WTC11 (cell line): ENCODE measurements at regions not wholly inside any gene's neighbourhood (a gene's known extent, or its start where the extent isn't known, plus 50 kb on each side); places are given as distances from the start of the nearest gene placed in this dataset.

ENCODE experiments used
- ATAC-seq: fragments of 200-7000 bp; cut with Tn5 transposase; 2 replicates; pipeline ENCODE4 v1.10.0; 2021; ENCODE audit warnings: mild to moderate bottlenecking, moderate library complexity
- CTCF ChIA-PET: fragments of 300-600 bp; sonication (Branson Sonifier 250); formaldehyde crosslinking; loops from one replicate; lab custom pipeline; 2021; ENCODE audit warnings: antibody characterized with exemption; lab: Charles Lee
- POLR2A ChIA-PET: fragments of 350-600 bp; sonication (Branson Sonifier 250); formaldehyde crosslinking; loops from one replicate; lab custom pipeline; 2021; ENCODE audit warnings: antibody characterized with exemption; lab: Charles Lee
- DNase-seq: peaks from one replicate; pipeline ENCODE4 v3.0.0; 2021; ENCODE audit warnings: low spot score
- H3K27ac Mint-ChIP-seq: 2 replicates; pipeline ENCODE4 v1.8.0; 2021; ENCODE audit warnings: mixed read lengths
- H3K27me3 Mint-ChIP-seq: 2 replicates; pipeline ENCODE4 v1.8.0; 2021; ENCODE audit warnings: low read depth, mild to moderate bottlenecking, moderate library complexity, mixed read lengths
- H3K36me3 Mint-ChIP-seq: 2 replicates; pipeline ENCODE4 v1.8.0; 2021; ENCODE audit warnings: mixed read lengths
- H3K4me1 Mint-ChIP-seq: 2 replicates; pipeline ENCODE4 v1.8.0; 2022; ENCODE audit warnings: mixed read lengths
- H3K4me3 Mint-ChIP-seq: 2 replicates; pipeline ENCODE4 v1.8.0; 2021; ENCODE audit warnings: mild to moderate bottlenecking, moderate library complexity, mixed read lengths
- H3K9me3 Mint-ChIP-seq: 2 replicates; pipeline ENCODE4 v1.8.0; 2021; ENCODE audit warnings: mixed read lengths
- ATF1 ChIP-seq: sonication (generic); formaldehyde crosslinking; IDR thresholded peaks from 2 replicates; pipeline ENCODE4 v1.8.1; 2023; ENCODE audit warnings: mild to moderate bottlenecking, moderate library complexity, missing genetic modification reagents
- CBFB ChIP-seq: sonication (generic); formaldehyde crosslinking; IDR thresholded peaks from 2 replicates; pipeline ENCODE4 v1.8.1; 2022; ENCODE audit warnings: mild to moderate bottlenecking, low read depth, missing genetic modification reagents
- CREM ChIP-seq: sonication (generic); formaldehyde crosslinking; IDR thresholded peaks from 2 replicates; pipeline ENCODE4 v1.8.1; 2022; ENCODE audit warnings: mild to moderate bottlenecking, missing genetic modification reagents, moderate library complexity
- E2F1 ChIP-seq: sonication (generic); formaldehyde crosslinking; IDR thresholded peaks from 2 replicates; pipeline ENCODE4 v1.8.0; 2022; ENCODE audit warnings: mild to moderate bottlenecking, missing genetic modification reagents
- EMX1 ChIP-seq: fragments of 250-450 bp; sonication (Bioruptor Pico); IDR thresholded peaks from 2 replicates; pipeline ENCODE4 v1.8.0; 2021; ENCODE audit warnings: mild to moderate bottlenecking
- ETV6 ChIP-seq: sonication (generic); formaldehyde crosslinking; IDR thresholded peaks from 2 replicates; pipeline ENCODE4 v1.8.1; 2022; ENCODE audit warnings: mild to moderate bottlenecking, missing genetic modification reagents
- FOXP1 ChIP-seq: sonication (generic); formaldehyde crosslinking; IDR thresholded peaks from 2 replicates; pipeline ENCODE4 v1.8.0; 2022; ENCODE audit warnings: missing genetic modification reagents, mild to moderate bottlenecking, moderate library complexity, borderline replicate concordance
- GTF2I ChIP-seq: fragments of 250-450 bp; sonication (Bioruptor Pico); conservative IDR thresholded peaks from 2 replicates; pipeline ENCODE4 v1.4.0; 2021; ENCODE audit warnings: mild to moderate bottlenecking
- HMGA2 ChIP-seq: fragments of 250-450 bp; sonication (Bioruptor Pico); IDR thresholded peaks from 2 replicates; pipeline ENCODE4 v1.4.0; 2021; ENCODE audit warnings: mild to moderate bottlenecking, moderate library complexity
- HMGXB4 ChIP-seq: sonication (generic); formaldehyde crosslinking; IDR thresholded peaks from 2 replicates; pipeline ENCODE4 v1.8.1; 2023; ENCODE audit warnings: mild to moderate bottlenecking, moderate library complexity, missing genetic modification reagents
- NFATC4 ChIP-seq: fragments of 250-450 bp; sonication (Bioruptor Pico); IDR thresholded peaks from 2 replicates; pipeline ENCODE4 v1.9.0; 2021; ENCODE audit warnings: mild to moderate bottlenecking
- PRDM15 ChIP-seq: sonication (generic); formaldehyde crosslinking; IDR thresholded peaks from 2 replicates; pipeline ENCODE4 v1.8.0; 2022; ENCODE audit warnings: missing genetic modification reagents
- PRRX2 ChIP-seq: fragments of 250-450 bp; sonication (Bioruptor Pico); IDR thresholded peaks from 2 replicates; pipeline ENCODE4 v1.8.0; 2021; ENCODE audit warnings: mild to moderate bottlenecking
- RELA ChIP-seq: sonication (generic); formaldehyde crosslinking; IDR thresholded peaks from 2 replicates; pipeline ENCODE4 v1.8.1; 2022; ENCODE audit warnings: missing genetic modification reagents, mild to moderate bottlenecking, borderline replicate concordance
- SMAD3 ChIP-seq: sonication (generic); formaldehyde crosslinking; IDR thresholded peaks from 2 replicates; pipeline ENCODE4 v1.8.0; 2022; ENCODE audit warnings: missing genetic modification reagents, mild to moderate bottlenecking, borderline replicate concordance
- SMAD4 ChIP-seq: sonication (generic); formaldehyde crosslinking; IDR thresholded peaks from 2 replicates; pipeline ENCODE4 v1.8.0; 2022; ENCODE audit warnings: mild to moderate bottlenecking, missing genetic modification reagents
- SOX15 ChIP-seq: fragments of 250-450 bp; sonication (Bioruptor Pico); IDR thresholded peaks from 2 replicates; pipeline ENCODE4 v1.9.0; 2021; ENCODE audit warnings: mild to moderate bottlenecking
- TCF7 ChIP-seq: sonication (generic); formaldehyde crosslinking; IDR thresholded peaks from 2 replicates; pipeline ENCODE4 v1.8.0; 2022; ENCODE audit warnings: mild to moderate bottlenecking, low read depth, missing genetic modification reagents, moderate library complexity
- TEAD4 ChIP-seq: sonication (generic); formaldehyde crosslinking; IDR thresholded peaks from 2 replicates; pipeline ENCODE4 v1.8.0; 2022; ENCODE audit warnings: mild to moderate bottlenecking, missing genetic modification reagents
- TP53 ChIP-seq: sonication (generic); formaldehyde crosslinking; IDR thresholded peaks from 2 replicates; pipeline ENCODE4 v1.8.1; 2023; ENCODE audit warnings: mild to moderate bottlenecking, missing genetic modification reagents
- ZNF219 ChIP-seq: sonication (generic); formaldehyde crosslinking; IDR thresholded peaks from 2 replicates; pipeline ENCODE4 v1.8.0; 2023; ENCODE audit warnings: missing genetic modification reagents, mild to moderate bottlenecking, borderline replicate concordance
- ZNF281 ChIP-seq: sonication (generic); formaldehyde crosslinking; IDR thresholded peaks from 2 replicates; pipeline ENCODE4 v1.8.0; 2023; ENCODE audit warnings: mild to moderate bottlenecking, missing genetic modification reagents
- ZNF317 ChIP-seq: sonication (generic); formaldehyde crosslinking; IDR thresholded peaks from 2 replicates; pipeline ENCODE4 v1.8.1; 2023; ENCODE audit warnings: low read depth, mild to moderate bottlenecking, moderate library complexity, missing genetic modification reagents, borderline replicate concordance
- ZNF425 ChIP-seq: fragments of 250-450 bp; sonication (Bioruptor Pico); conservative IDR thresholded peaks from 2 replicates; pipeline ENCODE4 v1.9.0; 2021; ENCODE audit warnings: mild to moderate bottlenecking

GRCh38 chr4:123020285-123020684, 97.9 kb upstream of the NUDT6 start:
- Mint-ChIP-seq H3K4me3 (no peak overlapping the region), H3K36me3 (peaks cover 25% of the 10 kb centered on the region), H3K4me1 (peaks cover 12% of the 10 kb centered on the region), H3K27ac (no peak overlapping the region), H3K27me3 (no peaks in the 10 kb centered on the region), H3K9me3 (no peaks in the 10 kb centered on the region)
- CTCF ChIA-PET, result no interaction called here
- no peak for DNase-seq
- TF ChIP-seq ZNF219 (CRISPR knock-in tag) (no peak), GTF2I (no peak), ATF1 (CRISPR knock-in tag) (no peak), CREM (CRISPR knock-in tag) (no peak), HMGA2 (CRISPR knock-in tag) (no peak), PRRX2 (CRISPR knock-in tag) (no peak), EMX1 (CRISPR knock-in tag) (no peak), SMAD4 (no peak), CBFB (no peak), ETV6 (CRISPR knock-in tag) (no peak), TCF7 (CRISPR knock-in tag) (no peak)
- no peak for ATAC-seq
- POLR2A ChIA-PET, result interaction anchor here (1.0 kb wide), 1 partner anchor 9 kb away, joined by 3 read pairs; no protein-coding TSS in a partner anchor

- Mint-ChIP-seq H3K4me1 (peaks cover 20% of the 10 kb centered on the region), H3K9me3 (no peaks in the 10 kb centered on the region), H3K4me3 (no peak overlapping the region), H3K36me3 (peaks cover 20% of the 10 kb centered on the region), H3K27me3 (no peaks in the 10 kb centered on the region), H3K27ac (no peak overlapping the region)
- TF ChIP-seq EMX1 (CRISPR knock-in tag) (no peak), FOXP1 (no peak), PRDM15 (CRISPR knock-in tag) (no peak), CBFB (no peak), TP53 (CRISPR knock-in tag) (no peak), ETV6 (CRISPR knock-in tag) (no peak), ZNF281 (CRISPR knock-in tag) (no peak), NFATC4 (CRISPR knock-in tag) (no peak), SOX15 (no peak), ZNF317 (CRISPR knock-in tag) (no peak), HMGXB4 (CRISPR knock-in tag) (no peak), RELA (CRISPR knock-in tag) (no peak), TEAD4 (CRISPR knock-in tag) (no peak), E2F1 (CRISPR knock-in tag) (no peak), SMAD3 (CRISPR knock-in tag) (no peak), ZNF425 (CRISPR knock-in tag) (no peak), GTF2I (no peak)
- POLR2A ChIA-PET, result no interaction called here
- DNase-seq (no peak), ATAC-seq (no peak)
- CTCF ChIA-PET, result no interaction called here
These were observed 101.2 kb upstream of the NUDT6 start for GRCh38 chr4:123023647-123024046.
